GDM1 (cell line): ENCODE measurements at regions not wholly inside any gene's neighbourhood (a gene's known extent, or its start where the extent isn't known, plus 50 kb on each side); places are given as distances from the start of the nearest gene placed in this dataset.

Source experiments
- DNase-seq: peaks from one replicate; lab custom pipeline; 2025; lab: John Stamatoyannopoulos, UW

DNA sequence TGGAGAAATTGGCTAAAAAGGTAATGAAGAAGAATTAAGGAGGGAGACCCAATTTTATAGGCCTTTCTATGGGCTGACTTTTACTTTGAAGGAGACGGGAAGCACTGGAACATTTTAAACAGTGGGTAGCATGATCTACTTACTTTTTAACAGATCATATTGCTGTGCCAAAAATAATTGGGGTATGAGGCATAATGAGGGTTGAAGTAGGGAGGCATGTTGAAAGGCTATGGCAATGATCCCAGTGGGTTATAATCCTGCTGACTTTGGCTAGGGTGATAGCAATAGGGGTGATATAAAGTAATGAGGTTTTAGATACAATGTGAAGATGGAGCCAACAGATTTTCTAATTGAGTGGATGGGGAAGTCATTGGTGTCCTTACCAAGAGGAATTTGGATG lies 73.2 kb downstream of the GPR37 start:
- no peak for DNase-seq

DNA sequence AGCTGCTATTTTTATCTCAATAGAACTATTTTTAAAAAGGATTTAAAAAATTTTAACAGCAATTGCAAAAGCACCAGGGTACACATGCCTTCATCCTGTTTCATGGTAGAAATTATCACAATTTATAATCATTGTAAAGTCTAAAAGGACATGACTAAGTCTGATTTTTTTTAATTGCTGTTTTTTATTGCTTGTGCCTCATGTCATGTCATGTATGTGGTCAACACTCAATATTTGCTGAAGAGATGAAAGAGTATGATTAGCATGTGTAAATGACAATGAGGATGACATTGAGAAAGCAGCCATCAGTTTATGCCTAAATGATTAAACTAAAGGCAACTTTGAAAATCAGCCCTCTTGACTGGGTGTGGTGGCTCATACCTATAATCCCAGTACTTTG lies 74.8 kb downstream of the GPR37 start:
- no peak for DNase-seq

DNA sequence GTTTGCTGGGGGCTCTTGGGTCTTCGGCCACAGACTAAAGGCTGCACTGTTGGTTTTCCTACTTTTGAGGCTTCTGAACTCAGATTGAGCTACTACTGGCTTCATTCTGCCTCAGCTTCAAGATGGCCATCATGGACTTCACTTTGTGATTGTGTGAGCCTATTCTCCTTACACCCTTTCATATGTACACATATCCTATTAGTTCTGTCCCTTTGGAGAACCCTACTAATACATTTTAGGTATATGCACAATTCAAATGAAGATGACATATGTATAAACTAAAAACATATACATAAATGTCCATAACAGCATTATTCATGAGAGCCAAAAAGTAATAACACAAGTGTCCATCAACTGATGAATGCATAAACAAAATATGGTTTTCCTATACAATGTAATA lies 75.7 kb downstream of the GPR37 start:
- no peak for DNase-seq

DNA sequence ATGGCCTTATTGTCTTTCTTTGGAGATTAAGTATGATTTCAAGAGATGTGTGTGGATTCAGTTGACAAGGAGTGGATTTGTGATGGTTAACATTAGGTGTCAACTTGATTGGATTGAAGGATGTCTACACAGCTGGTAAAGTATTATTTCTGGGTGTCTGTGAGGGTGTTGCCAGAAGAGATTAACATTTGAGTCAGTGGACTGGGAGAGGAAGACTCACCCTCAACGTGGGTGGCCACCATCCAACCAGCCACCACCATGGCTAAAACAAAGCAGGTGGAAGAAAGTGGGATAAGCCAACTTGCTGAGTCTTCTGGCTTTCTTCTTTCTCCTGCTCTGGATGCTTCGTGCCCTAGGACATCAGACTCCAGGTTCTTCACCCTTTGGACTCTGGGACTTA lies 76.1 kb downstream of the GPR37 start:
- DNase-seq, result no peak

DNA sequence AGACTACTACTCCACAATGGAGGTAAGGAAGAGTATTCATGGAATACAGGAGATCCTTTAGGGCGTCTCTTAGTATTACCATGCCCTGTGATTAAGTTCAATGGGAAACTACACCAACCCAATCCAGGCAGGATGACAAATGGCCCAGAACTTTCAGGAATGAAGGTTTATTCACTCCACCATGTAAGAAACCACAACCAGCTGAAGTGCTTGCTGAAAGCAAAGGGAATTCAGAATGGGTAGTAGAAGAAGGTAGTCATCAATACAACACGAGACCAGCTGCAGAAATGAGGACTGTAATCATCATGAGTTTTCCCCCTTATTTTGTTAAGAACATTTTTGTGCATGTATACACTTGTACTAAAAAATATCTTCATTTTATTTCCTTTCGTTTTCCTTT lies 76.6 kb downstream of the GPR37 start:
- no peak for DNase-seq

DNA sequence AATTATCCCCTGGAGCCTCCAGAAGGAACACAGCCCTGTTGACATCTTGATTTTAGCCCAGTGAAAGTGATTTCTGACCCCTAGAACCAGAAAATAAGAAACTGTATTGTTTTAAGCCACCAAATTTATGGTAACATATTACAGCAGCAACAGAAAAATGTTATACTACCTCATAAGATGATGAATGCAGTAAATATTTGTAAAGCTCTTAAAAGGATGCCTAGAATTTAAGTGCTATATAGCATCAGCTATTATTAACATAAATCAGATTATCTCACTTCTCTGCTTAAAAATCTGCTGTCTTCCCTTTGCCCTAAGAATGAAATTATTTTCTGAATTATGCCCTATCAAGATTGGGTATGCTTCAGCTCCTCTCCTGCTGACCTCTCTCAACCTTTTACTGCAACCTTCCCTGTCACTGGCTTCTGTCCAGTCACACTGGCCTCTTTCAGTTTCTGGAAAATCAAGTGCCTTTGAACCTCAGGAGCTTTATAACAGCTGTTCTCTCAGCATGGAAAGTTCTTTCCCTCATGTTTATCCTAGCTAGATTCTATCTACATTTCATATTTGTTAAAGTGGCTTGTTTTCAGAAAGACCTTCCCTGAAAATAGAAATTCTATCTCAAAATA lies 78.9 kb downstream of the GPR37 start:
- no peak for DNase-seq

DNA sequence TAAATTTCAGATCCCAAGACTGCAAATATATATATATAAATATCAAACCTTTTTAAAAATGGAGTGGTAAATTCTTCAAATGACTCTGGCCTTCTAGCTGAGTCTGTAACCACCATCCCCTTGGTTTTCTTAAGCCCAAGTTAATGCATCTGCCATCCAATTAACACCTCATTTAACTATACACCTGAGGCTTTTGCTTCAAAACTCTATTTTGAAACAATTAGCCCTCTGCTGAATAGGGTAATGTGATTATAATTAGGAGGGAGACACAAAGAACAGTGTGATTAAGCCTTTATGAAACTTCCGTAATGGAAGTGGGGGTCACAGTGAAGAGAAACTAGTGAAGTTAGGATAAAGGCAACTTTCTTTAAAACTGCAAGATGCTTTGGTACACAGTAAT lies 83.6 kb downstream of the GPR37 start:
- DNase-seq, result no peak

DNA sequence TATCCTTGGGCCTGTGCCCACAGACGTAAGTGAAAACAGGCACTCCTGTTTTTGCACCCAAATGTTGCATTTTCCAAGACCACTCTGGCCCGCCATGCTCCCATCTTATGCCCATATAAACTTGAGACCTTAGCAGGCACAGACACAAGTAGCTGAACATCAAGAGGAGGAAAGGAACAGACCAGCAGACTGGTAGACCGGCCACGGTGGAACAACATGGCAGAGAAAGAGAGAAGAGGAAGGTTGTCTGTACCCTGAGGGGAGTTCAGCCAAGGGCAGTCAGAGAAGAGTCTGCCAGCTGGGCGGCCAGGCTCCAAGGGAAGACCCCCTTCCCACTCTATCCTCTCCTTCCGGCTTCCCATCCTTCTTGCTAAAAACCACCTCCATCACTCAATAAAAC lies 85.3 kb downstream of the GPR37 start:
- no peak for DNase-seq

DNA sequence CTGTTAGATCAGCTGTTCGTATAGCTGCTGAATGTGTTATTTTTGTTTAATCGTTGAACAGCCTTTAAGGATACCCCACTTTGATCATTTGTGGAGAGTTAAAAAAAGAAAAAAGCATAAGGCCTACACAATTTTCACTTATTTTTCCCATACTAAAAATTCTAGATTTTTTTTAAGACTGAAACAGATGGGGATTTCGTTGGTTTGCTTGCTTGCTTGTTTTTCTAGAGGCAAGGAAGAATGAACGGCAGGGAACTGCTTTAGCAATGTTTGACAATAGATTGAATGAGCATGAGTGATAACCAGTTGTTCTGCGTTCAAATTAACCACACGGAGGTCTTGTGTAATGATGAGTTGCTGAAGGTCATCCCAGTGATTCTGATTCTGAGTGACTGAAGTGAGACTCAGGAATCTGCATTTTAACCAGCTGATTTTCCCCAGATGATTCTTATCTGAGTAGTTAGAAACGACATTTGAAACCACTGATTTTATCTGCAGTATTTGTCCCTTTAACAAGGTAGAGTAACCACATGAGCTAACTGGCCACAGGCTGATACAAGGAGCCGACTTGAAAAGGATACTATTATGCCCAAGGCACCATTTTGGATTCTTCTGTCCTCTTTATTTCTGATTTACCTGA lies 85.9 kb downstream of the GPR37 start:
- no peak for DNase-seq

DNA sequence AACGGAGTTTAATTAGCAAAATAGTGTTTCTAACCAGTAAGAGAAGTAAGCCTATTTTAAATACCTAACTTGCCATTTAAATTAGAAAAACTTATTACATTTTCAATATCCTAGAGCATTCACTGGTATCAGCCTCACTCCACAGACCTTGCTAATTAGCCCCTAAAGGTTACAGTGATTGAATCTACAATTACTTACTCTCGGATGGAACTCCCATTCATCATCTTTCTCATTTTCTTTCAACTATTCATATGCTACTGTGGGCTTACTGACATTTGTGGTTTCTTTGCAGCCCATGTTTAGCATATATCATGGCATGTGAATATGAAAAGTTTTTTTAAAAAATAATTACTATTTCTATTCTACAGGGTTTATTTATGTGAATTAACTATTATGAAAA lies 86.4 kb downstream of the GPR37 start:
- DNase-seq, result no peak

DNA sequence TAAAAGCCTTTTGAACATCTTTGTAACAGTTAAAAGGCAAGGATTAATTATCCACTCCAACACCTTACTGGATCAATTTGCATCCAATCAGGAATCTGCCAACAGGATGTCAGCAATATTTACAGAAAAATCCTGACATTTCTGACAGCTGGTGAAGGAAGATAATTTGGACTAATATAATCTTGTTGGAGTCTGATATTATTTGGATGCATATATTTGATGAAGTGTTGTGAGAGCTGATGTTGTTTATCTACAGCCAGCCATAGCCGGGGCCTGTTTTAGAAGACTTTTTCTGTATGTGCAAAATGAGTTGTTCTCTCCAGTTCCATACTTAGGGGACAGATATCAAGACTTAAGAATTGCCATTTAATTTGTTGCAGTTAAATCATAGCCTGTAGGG lies 91.1 kb downstream of the GPR37 start:
- no peak for DNase-seq

DNA sequence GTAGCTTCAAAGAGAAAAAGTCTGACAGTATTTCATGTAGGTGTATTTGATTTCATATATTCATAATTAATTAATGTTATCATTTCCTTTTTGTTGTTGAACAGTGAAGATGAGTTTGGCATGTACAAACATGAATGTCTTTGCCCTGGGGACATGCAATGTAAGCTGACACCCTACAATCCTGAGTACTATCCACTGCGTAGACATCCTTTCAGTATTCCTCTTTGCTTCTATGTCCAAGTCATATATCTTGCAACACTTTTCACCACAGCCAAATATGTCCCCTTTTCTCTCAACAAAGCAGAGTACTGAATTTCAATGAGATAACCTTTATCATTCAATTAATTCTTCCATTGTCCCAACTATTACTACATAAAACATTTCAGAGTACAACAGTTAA lies 93.6 kb downstream of the GPR37 start:
- no peak for DNase-seq

DNA sequence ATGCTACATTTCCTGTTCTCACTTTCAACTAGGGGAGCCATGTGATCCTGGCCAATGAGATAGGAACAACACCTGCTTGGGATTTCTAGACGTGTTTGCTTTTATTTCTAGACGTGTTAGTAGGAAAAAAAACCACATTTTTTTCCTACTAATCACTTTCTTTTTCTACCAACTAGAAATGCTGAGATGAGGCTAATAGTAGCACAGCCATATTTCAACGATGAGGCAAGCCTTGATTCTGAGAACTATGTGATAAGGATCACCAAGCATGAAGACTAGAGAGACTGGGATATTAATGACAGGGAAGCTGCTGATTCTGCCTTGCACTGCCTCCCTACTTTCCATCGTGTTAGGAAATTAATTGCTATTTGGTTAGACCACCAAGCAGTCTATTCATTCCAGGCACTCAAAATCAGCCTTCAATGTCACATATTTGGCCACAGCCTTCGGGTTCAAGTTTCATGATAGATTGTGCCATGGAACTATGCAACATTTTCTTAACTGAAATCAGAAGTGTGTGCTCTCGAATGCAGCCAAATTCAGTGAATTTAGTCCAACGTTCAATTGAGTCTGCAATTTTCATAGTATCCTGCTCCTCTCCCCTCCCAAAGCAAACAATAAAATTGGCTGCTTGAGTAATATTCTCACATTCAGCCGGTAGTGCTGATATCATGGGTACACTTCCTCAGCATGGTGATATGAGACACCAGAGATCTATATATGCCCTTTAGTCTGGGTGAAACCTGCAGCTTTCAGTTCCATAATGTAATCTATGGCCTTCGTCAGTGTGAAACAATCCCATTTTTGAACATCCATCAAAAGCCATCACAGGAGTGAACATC lies 98.1 kb downstream of the GPR37 start:
- DNase-seq, result no peak

DNA sequence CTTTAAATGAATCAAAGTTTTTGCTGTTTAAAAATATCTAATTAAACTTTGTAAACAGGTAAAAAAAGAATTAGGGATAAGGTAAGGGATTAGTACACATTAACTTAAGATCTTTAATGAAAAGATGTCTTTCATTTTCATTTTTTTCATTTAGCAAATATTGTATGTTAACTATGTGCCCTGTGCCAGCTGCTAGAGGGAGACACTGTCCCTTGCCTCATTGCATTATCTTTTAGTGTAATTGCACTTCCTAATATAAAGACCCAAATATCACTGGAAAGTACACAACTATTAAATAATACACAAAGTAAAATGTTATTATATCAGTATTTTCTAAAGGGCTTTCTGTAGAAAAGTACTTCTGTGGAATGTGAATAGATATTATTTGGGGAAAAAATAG lies 102.7 kb downstream of the GPR37 start:
- no peak for DNase-seq

DNA sequence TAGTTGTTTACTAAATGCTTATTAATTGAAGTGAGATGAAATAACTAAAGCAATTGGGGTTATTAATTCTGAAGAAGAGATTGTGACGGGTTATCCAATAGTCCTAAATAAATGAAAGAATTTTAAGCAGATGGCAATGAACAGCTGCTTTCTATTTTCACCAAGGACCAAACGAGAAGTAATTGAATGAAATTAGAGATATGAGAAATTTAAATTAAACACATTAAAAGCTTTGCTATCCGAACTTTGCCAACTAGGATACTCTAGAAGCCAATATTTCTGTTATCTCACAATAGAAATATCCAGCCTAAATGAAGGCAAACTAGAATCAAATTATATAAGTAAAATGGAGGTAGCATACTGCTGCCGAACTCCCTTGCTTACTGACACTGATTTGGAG lies 103.2 kb downstream of the GPR37 start:
- no peak for DNase-seq

DNA sequence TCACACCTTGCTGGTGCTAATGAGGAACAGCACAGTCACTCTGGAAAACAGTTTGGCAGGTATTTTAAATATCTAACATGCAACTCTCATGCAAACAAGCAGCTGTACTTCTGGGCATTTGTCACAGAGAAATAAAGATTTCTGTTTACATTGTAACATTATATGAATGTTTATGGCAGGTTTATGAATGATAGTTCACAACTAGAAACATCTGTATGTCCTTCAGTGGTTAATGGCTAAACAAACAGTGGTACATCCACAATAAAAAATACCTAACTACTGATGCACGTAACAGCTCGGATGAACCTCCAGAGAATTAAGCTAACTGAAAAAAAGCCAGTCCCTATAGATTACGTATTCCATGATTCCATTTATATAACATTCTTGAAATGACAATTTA lies 109.6 kb downstream of the GPR37 start:
- no peak for DNase-seq

DNA sequence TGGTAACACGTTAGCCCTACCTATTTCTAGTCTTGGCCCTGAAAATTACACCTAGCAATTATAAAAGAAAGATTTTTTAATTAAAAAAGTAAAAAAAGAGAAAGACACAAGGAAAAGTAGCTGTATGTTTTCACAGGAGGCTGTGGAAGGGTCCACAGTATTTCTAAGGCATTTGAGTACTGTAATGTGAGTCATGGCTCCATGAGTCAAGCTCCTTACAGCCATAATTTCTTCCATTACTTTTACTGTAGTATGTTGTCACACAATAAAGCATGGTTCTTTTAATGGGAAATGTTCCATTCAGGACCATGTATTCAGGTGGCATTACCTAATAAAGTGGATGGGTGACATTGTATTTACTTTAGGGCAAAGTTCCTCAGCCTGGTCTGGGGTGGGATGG lies 113.4 kb downstream of the GPR37 start:
- no peak for DNase-seq

DNA sequence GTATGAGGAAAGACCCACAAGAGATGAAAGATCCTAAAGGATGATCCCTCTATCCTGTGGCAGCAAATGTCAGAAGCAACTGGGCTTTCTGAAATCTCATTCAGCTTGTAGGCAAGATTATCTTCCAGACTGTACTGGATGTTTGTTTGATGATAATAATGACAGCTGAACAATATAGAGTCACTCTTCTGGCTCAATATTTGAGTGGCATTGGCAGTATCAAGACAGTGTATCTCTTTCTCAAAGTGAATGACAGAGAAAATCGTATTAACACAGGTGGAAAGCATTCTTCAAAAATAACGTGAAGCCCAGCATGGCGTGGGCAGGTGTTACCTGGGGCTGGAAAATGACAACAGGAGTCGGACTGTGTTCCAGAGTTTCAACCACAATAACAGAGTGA lies 114.5 kb downstream of the GPR37 start:
- no peak for DNase-seq

DNA sequence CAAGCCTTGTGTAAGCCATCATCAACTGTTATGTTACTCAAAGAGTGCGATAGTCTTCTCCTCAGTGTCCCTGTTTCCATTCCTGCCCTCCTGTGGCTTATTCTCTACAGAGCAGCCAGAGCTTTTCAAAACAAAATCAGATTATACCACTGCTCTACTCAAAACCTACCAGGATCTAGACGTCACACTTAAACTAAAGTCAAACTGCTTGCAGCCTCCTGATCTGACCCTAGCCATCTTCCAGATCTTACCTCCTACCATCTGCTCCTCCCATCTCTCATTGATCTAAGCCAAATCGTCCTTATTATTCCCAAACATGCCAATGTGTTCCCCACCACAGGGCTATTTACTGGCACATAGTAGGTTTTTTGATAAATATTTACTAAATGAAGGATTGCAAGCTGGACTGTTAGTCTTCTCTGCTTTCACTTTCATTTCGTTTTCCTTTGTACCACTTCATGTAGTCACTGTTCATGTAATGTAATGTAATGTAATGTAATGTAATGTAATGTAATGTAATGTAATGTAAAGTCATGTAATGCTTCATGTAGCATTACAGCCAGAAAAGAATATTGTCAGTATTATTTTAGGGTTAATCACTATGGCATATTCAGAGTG lies 116.1 kb downstream of the GPR37 start:
- no peak for DNase-seq

DNA sequence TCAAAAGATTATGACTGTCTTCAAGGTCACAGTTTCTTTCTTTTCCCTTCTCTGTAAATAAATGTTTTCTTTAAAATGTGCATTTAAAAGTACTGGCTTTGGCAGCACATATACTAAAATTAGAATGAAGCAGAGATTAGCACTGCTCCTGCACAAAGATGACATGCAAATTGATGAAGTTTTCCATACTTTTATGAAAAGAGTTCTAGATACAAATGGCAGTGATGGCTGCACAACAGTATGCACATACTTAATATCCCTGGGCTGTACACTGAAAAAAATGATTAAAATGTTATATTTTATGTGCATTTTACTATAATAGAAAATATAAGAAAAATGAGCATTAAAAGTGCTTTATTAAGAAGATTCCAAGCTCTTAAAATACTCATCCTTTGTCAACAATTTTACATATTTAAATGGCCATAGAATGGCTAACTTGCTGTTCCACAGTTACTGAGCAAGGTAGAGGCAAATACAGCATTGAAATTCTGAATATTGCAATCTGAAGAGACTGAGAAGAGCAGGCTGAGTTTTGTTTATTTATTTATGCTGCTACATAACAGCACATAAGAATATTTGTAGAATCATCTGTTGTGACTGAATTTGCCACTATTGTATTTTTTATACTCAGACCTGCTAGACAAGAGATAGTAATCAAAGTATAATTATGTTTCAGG lies 117.8 kb downstream of the GPR37 start:
- no peak for DNase-seq

DNA sequence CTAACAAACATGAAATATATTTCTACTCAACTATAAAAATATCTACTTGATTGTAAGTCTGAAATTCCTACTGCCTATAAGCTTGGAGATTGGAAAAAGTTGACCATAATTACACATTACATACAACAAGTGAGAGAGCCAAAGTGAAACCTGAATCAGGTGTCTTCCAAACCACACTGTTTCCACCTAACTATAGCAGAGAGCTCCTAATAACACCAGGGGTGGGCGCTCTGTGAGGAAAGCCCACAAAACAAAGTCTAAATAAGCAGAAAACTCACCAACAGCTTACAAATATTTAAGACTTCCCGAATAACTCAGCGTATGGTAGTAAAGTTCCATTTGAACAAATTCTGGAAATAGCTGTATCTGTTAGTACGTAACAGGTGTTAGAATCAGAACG lies 119.9 kb downstream of the GPR37 start:
- DNase-seq, result no peak

DNA sequence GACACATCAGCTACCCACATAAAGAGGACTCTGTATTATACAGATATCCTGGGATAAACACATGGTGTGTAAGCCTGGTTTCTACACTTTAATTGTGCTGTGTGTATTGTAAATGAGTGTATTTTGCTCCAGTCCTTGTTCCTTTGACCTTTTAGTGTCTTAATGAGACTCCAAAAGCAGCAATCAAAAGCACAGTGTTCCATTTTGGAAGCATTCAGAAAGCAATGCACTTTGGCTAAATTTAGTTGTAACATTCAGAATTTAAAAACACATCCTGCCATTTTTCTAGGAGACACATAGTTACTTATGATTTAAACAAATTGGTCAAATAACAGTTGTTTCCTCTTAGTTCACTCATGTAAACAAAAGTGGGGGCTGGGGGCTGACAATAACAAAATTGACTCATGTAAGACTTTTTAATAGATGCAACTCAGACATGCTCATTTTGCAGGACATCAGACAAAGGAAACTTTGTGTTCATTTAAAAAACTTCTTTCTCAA lies 122.2 kb downstream of the GPR37 start:
- no peak for DNase-seq
